SH-SY5Y (cell line): ENCODE measurements at regions not wholly inside any gene's neighbourhood (a gene's known extent, or its start where the extent isn't known, plus 50 kb on each side); places are given as distances from the start of the nearest gene placed in this dataset.

Experiments
- GATA2 ChIP-seq: IDR thresholded peaks from 2 replicates; pipeline ENCODE4 v1.6.1; 2011; ENCODE audit warnings: mild to moderate bottlenecking, low read depth, low read length
- GATA3 ChIP-seq: IDR thresholded peaks from 2 replicates; pipeline ENCODE4 v1.6.1; 2011; ENCODE audit warnings: low read depth, mild to moderate bottlenecking, low read length, moderate library complexity

GRCh38 chr3:168990134-168990533, 673.4 kb downstream of the MECOM start:
- no peak for TF ChIP-seq GATA2

GRCh38 chr3:168989396-168989795, 674.1 kb downstream of the MECOM start:
- TF ChIP-seq GATA3 (no peak), GATA2 (no peak)

DNA sequence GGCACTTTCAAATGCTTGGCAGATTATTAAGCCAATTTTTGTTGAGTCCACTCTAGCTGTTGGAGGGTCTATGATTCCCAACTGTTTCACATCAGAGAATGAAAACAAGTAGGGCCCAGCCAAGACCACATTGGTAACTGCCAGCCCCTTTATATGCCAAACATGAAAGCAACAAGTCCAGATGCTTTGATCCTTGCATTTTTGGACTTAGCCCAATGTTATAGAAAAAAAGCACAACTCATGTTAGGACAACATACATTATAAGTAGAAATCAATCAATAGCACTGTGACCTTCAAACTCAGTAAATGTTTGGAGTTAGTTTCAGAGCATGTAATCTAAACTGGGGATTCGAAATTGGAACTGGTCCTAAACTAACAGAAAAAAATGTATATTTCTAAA, 674.7 kb downstream of the MECOM start:
- TF ChIP-seq GATA2 (no peak), GATA3 (no peak)

DNA sequence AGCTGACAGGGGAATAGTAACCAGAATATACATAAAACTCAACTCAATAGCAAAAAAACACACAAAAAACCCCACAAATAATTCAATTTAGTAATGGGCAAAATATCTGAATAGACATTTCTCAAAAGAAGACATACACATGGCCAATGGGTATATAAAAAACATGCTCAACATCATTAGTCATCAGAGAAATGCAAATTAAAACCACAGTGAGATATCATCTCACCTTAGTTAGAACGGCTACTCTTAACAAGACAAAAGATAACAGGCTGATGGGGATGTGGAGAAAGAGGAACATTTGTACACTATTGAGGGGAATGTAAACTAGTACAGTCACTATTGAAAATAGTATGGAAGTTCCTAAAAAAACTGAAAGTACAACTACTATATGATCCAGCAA, 678.6 kb downstream of the MECOM start:
- TF ChIP-seq GATA3 (no peak), GATA2 (no peak)

GRCh38 chr3:168983046-168983445, 680.5 kb downstream of the MECOM start:
- no peak for TF ChIP-seq GATA2
- TF ChIP-seq GATA3, result no peak

DNA sequence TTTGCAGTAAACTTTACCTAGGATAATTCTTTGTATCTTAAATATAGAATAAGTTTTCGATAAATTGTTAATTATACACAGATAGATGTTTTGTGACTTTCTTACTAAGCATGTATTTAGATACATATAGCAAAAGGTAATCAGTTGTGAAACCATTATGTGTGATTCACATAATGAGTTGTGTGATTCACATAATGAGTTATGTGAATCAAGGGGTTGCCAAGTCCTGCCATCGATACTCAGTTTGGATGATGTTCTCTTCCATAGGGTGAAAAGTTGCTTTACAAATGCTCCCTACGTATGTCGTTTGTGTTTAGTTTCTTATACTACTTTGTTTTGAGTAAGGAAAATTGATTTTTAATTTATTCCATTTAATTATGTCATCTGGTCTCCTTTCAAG, 682.1 kb downstream of the MECOM start:
- no peak for TF ChIP-seq GATA2
- no peak for TF ChIP-seq GATA3

DNA sequence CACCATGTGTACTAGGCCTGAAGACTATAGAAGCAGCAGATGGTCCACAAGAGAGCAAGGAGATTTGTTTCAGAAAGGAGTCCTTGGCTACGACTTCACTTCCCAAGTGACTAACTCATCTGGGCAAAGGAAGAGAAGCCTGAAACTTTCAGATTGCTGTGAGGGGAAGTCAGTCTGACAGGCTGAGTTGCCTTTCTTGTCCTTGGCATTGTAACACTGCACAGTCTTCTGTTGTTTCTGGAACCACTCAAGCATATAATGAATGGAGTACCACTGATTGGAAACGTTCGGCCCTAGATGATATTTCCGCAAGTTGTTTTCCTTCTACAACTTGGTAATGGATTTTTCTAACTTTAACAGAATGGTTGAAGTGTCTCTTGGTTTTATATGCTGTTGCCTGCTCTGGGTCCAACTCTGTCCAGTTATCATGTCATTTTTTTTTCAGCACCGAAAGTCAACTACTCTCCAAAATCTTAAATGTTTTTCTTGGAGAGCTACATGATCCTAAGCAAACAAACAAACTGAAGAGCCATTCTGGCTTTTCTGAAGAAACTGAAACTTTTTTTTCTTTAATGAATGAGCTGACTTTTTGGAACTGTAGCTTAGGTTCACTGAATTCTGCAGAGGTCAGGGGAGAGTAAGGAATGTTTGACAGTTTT, 685.7 kb downstream of the MECOM start:
- TF ChIP-seq GATA3, result no peak
- TF ChIP-seq GATA2, result no peak

DNA sequence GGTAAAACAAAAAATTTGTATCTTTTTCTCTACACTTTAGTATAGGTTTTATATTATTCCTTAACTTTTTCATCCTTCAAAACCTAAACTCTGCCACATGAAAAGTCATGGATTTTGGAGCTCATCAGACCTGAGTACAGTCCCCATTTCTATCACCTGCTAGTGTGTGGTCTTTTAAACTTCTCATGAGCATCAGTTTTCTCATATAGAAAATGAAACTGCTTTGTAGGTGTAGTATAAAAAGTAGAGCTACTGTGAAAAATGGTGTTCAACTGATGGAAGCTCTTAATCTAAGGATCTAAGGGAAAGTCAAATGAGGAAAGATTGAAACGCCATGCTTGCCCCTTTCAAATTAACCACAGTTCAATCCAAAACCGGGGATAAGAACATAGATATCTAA, 686.5 kb downstream of the MECOM start:
- TF ChIP-seq GATA3 (no peak), GATA2 (no peak)

- TF ChIP-seq GATA3, result no peak
- TF ChIP-seq GATA2, result no peak
These were observed 687.9 kb downstream of the MECOM start for GRCh38 chr3:168975576-168975975.

GRCh38 chr3:168974617-168975403, 688.7 kb downstream of the MECOM start:
- TF ChIP-seq GATA2 (peak; percentile 60), GATA3 (peak; percentile 61)

- no peak for TF ChIP-seq GATA2
- no peak for TF ChIP-seq GATA3
These were observed 689.6 kb downstream of the MECOM start for GRCh38 chr3:168973897-168974296.

DNA sequence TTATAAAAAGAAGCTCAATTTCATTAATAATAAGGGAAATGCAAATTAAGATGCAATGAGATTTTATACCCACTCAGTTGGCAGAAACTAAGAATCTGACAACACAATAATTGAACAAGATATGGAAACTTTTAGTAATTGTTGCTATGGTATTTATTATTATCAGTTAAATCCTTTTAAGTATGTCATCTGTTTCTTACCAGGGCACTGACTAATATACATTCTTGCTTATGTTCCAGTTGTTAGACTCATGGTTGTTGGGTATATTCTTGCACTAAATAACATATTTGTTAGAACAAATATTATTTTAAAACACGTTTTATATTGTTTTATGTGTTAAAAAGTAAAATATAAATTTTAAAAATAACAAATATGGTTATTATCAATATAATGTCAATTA, 690.3 kb downstream of the MECOM start:
- TF ChIP-seq GATA3 (no peak), GATA2 (no peak)

DNA sequence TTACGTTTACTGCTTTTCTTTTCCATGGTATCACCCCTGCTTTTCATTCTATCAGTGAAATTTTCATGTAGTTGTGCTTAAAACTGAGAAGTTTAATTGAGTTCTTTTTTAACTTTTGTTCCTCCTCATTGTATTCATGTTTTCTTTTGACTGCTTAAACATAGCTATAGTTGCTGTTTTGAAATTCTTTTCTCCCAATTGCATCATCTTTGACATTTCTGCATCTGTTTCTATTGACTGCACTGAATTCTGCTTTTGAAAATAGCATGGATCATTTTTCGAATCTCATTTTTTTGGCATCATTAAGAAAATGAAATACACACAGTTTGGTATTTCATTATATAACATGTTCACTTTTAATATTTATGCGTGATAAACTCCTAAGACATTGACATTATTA, 694.9 kb downstream of the MECOM start:
- no peak for TF ChIP-seq GATA3

GRCh38 chr3:168964736-168965135, 698.8 kb downstream of the MECOM start:
- TF ChIP-seq GATA3 (no peak), GATA2 (no peak)

DNA sequence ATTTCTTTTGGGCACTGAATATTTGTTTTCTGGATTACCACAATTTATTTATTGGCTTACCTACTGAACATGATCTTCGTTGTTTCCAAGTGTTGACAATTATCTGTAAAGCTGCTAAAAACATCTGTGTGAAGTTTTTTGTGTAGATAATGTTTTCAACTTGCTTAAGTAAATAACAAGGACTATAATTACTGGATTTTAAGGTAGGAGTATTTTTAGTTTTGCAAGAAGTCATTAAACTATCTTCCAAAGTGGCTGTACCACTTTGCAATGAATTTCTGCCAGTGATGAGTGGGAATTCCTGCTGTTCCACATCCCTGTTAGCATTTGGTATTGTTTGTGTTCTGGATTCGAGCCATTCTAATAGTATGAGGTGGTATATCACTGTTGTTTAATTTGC, 702.2 kb downstream of the MECOM start:
- TF ChIP-seq GATA2 (no peak), GATA3 (no peak)
